Prostate gland (tissue), 2 donors: ENCODE measurements at regions not wholly inside any gene's neighbourhood (a gene's known extent, or its start where the extent isn't known, plus 50 kb on each side); places are given as distances from the start of the nearest gene placed in this dataset.

ENCODE experiments used
- CTCF ChIP-seq, 4 experiments: fragments of 200-600 bp in 2 of 4; fragments of 450-650 bp in 2 of 4; sonication (generic) in 2 of 4; IDR thresholded peaks; 1 replicate in 3 of 4; 2 replicates in 1 of 4; pipeline ENCODE4 v1.5.1; 2016 to 2019; ENCODE audit warnings: antibody characterized with exemption in 4 of 4, mild to moderate bottlenecking in 2 of 4, moderate library complexity in 2 of 4
- POLR2A ChIP-seq: fragments of 450-650 bp; IDR thresholded peaks from one replicate; pipeline ENCODE4 v1.6.1; 2016; ENCODE audit warnings: antibody characterized with exemption, mild to moderate bottlenecking

DNA sequence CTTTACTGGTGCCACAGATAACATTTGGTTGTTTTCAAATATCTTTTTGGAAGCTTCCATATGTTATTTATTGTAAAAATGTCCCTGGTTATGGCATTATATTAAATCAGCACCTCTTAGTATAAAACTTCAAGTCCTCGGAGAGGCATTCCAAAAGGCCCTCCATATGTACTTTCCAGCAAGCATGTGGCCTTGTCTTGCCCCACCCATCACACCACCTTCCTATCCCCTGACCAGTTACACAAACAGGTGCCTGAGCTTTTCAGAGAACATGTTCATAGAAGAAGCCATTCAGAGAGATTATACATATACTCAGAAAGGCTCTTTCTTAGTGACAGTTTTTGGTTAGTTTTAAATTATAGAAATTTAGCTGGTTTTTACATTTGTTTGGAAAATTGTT, 92.4 kb upstream of the PRKG1 start:
- TF ChIP-seq CTCF (IDR thresholded peaks at IDR 0.05) (no peak), POLR2A (no peak)
